ENCODE measurements at regions not wholly inside any gene's neighbourhood (a gene's known extent, or its start where the extent isn't known, plus 50 kb on each side); places are given as distances from the start of the nearest gene placed in this dataset.

DNA sequence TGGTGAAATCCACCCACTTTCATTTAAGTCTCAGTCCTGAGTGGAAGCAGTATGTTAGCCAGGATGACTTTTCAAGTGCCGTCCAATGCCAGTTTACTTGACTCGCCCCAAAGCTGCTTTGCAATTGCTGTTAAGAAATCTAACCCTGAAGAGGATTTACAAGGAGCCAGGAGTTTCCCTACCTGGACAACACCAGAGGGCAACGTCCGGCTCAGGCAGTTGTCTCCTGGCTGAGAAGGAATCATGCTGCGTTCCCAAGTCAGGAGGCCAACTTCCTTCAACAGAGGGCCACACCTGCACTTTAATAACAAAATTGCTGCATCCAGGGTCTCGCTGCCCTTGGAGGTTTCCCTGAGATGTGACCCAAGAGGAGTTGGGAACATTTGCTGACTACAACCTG, 65.8 kb downstream of the BOD1 start:
- peaks cover 4% of the 10 kb centered on the region for H3K4me1 Mint-ChIP-seq
- DNase-seq (ENCODE audit: low read depth, low spot score) = no peak
- H3K4me3 Mint-ChIP-seq = no peak overlapping the region
- H3K9me3 Mint-ChIP-seq = no peaks in the 10 kb centered on the region
- H3K27ac Mint-ChIP-seq (ENCODE audit: unreplicated experiment) = no peak overlapping the region
- no peak for TF ChIP-seq CTCF (conservative IDR thresholded peaks at IDR 0.05)
- no peaks in the 10 kb centered on the region for H3K36me3 Mint-ChIP-seq (ENCODE audit: low read depth)
- peaks cover 6% of the 10 kb centered on the region for H3K27me3 Mint-ChIP-seq (ENCODE audit: low read depth)

- Mint-ChIP-seq H3K36me3 (ENCODE audit: low read depth) (no peaks in the 10 kb centered on the region), H3K27me3 (ENCODE audit: low read depth) (peaks cover 6% of the 10 kb centered on the region), H3K4me1 (peaks cover under 1% of the 10 kb centered on the region), H3K4me3 (no peak overlapping the region), H3K27ac (ENCODE audit: unreplicated experiment) (no peak overlapping the region), H3K9me3 (no peaks in the 10 kb centered on the region)
- no peak for DNase-seq (ENCODE audit: low read depth, low spot score)
- TF ChIP-seq CTCF (conservative IDR thresholded peaks at IDR 0.05) = no peak
These were observed 66.8 kb downstream of the BOD1 start for GRCh38 chr5:173549644-173550043.

GRCh38 chr5:173547579-173547978, 68.9 kb downstream of the BOD1 start:
- no peak for DNase-seq (ENCODE audit: low read depth, low spot score)
- Mint-ChIP-seq H3K27ac (ENCODE audit: unreplicated experiment) (no peak overlapping the region), H3K9me3 (no peaks in the 10 kb centered on the region), H3K36me3 (ENCODE audit: low read depth) (no peaks in the 10 kb centered on the region), H3K27me3 (ENCODE audit: low read depth) (peaks cover 5% of the 10 kb centered on the region), H3K4me3 (no peak overlapping the region), H3K4me1 (no peaks in the 10 kb centered on the region)
- TF ChIP-seq CTCF (conservative IDR thresholded peaks at IDR 0.05) = no peak

DNA sequence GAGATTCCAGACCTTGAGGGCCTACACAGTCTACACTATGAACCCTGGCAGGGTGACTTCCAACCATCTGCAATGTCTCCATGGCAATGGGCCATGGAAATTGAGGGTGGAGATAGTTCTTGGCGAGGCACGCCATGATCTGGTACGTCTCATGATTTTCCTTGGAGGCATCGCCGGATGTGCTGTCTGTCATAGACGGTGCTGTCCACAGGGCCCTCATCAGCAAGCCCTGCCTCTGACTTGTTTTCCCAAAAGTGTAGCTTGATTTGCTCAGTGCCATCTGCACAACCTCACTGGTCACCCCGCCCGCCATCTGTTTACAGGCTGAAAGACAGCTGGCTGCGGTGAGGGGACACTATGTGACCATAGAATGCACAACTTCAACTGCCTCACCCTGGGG, 73.5 kb downstream of the BOD1 start:
- no peak for TF ChIP-seq CTCF (conservative IDR thresholded peaks at IDR 0.05)
- no peak overlapping the region for H3K27ac Mint-ChIP-seq (ENCODE audit: unreplicated experiment)
- peaks cover 3% of the 10 kb centered on the region for H3K27me3 Mint-ChIP-seq (ENCODE audit: low read depth)
- H3K9me3 Mint-ChIP-seq = no peaks in the 10 kb centered on the region
- H3K4me3 Mint-ChIP-seq = no peak overlapping the region
- no peaks in the 10 kb centered on the region for H3K36me3 Mint-ChIP-seq (ENCODE audit: low read depth)
- DNase-seq (ENCODE audit: low read depth, low spot score) = no peak
- no peaks in the 10 kb centered on the region for H3K4me1 Mint-ChIP-seq

DNA sequence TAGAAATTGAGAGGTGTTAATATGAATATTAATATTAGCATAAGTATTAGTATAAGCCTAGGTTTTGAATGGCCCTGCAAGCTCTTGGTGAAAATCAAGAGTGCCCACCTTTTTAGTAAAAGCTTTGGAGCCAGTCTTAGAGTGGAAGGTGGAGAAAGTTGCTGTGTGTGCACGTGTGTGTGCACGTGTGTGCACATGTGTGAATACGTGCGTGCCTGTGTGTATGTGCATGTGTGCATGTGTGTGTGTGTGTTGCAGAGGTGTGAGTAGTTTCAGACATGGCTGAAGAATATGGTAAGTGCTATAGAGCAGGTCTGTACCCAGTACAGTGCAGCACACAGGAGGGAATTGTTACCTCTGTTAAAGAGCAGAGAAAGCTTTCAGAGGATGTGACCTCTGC, 74.3 kb downstream of the BOD1 start:
- no peak for DNase-seq (ENCODE audit: low read depth, low spot score)
- Mint-ChIP-seq H3K4me1 (no peaks in the 10 kb centered on the region), H3K27ac (ENCODE audit: unreplicated experiment) (no peak overlapping the region), H3K9me3 (no peaks in the 10 kb centered on the region), H3K27me3 (ENCODE audit: low read depth) (peaks cover 3% of the 10 kb centered on the region), H3K36me3 (ENCODE audit: low read depth) (no peaks in the 10 kb centered on the region), H3K4me3 (no peak overlapping the region)
- TF ChIP-seq CTCF (conservative IDR thresholded peaks at IDR 0.05) = no peak

- no peak for DNase-seq (ENCODE audit: low read depth, low spot score)
- Mint-ChIP-seq H3K4me3 (no peak overlapping the region), H3K36me3 (ENCODE audit: low read depth) (no peaks in the 10 kb centered on the region), H3K9me3 (no peaks in the 10 kb centered on the region), H3K4me1 (no peaks in the 10 kb centered on the region), H3K27ac (ENCODE audit: unreplicated experiment) (no peak overlapping the region), H3K27me3 (ENCODE audit: low read depth) (peaks cover 3% of the 10 kb centered on the region)
- TF ChIP-seq CTCF (conservative IDR thresholded peaks at IDR 0.05) = no peak
These were observed 77.8 kb downstream of the BOD1 start for GRCh38 chr5:173538654-173539053.
